ENCODE measurements at regions not wholly inside any gene's neighbourhood (a gene's known extent, or its start where the extent isn't known, plus 50 kb on each side); places are given as distances from the start of the nearest gene placed in this dataset.

- DNase-seq = no peak
These were observed 89.8 kb upstream of the KCNH7 start for GRCh38 chr2:162928356-162928755.

- no peak for DNase-seq
These were observed 88.3 kb upstream of the KCNH7 start for GRCh38 chr2:162926907-162927306.

GRCh38 chr2:162926501-162926900 lies 87.9 kb upstream of the KCNH7 start:
- no peak for DNase-seq

GRCh38 chr2:162925595-162925994 lies 87.0 kb upstream of the KCNH7 start:
- no peak for DNase-seq

- no peak for DNase-seq
These were observed 80.5 kb upstream of the KCNH7 start for GRCh38 chr2:162919111-162919510.

GRCh38 chr2:162917626-162918025 lies 79.1 kb upstream of the KCNH7 start:
- DNase-seq = no peak

- DNase-seq = no peak
These were observed 77.8 kb upstream of the KCNH7 start for GRCh38 chr2:162916286-162916801.

- no peak for DNase-seq
These were observed 77.3 kb upstream of the KCNH7 start for GRCh38 chr2:162915858-162916257.

- no peak for DNase-seq
These were observed 75.6 kb upstream of the KCNH7 start for GRCh38 chr2:162914161-162914560.

- no peak for DNase-seq
These were observed 74.2 kb upstream of the KCNH7 start for GRCh38 chr2:162912787-162913186.

- DNase-seq = no peak
These were observed 70.0 kb upstream of the KCNH7 start for GRCh38 chr2:162908567-162908966.

GRCh38 chr2:162890690-162891311 lies 52.2 kb upstream of the KCNH7 start:
- DNase-seq = no peak

- DNase-seq = no peak
These were observed 50.1 kb upstream of the KCNH7 start for GRCh38 chr2:162888652-162889051.

Measured in NCI-H510A (cell line).